CD4-positive, alpha-beta T cell treated with Interferon alpha-2 for 1 hour (primary cell): ENCODE measurements at regions not wholly inside any gene's neighbourhood (a gene's known extent, or its start where the extent isn't known, plus 50 kb on each side); places are given as distances from the start of the nearest gene placed in this dataset.

Experiments
- DNase-seq, 2 donors: peaks; one replicate each; pipeline ENCODE4 v3.0.0-alpha.2; 2020 to 2022

- DNase-seq: no peak
These were observed 625.3 kb downstream of the PLA2G4A start for GRCh38 chr1:187454010-187454409.

GRCh38 chr1:187456446-187456845 is 627.7 kb downstream of the PLA2G4A start:
- DNase-seq: no peak

GRCh38 chr1:187460093-187460492 is 631.3 kb downstream of the PLA2G4A start:
- no peak for DNase-seq

- no peak for DNase-seq
These were observed 635.6 kb downstream of the PLA2G4A start for GRCh38 chr1:187464320-187464719.

- DNase-seq: no peak
These were observed 636.7 kb downstream of the PLA2G4A start for GRCh38 chr1:187465441-187465840.

GRCh38 chr1:187469836-187470235 is 641.1 kb downstream of the PLA2G4A start:
- no peak for DNase-seq

- no peak for DNase-seq
These were observed 642.8 kb downstream of the PLA2G4A start for GRCh38 chr1:187471555-187471954.

- DNase-seq: no peak
These were observed 645.6 kb downstream of the PLA2G4A start for GRCh38 chr1:187474336-187474735.

- no peak for DNase-seq
These were observed 647.9 kb downstream of the PLA2G4A start for GRCh38 chr1:187476671-187477070.

- no peak for DNase-seq
These were observed 648.4 kb downstream of the PLA2G4A start for GRCh38 chr1:187477103-187477502.

- no peak for DNase-seq
These were observed 648.8 kb downstream of the PLA2G4A start for GRCh38 chr1:187477535-187477934.

- no peak for DNase-seq
These were observed 652.9 kb downstream of the PLA2G4A start for GRCh38 chr1:187481581-187482148.

GRCh38 chr1:187490266-187490665 is 661.5 kb downstream of the PLA2G4A start:
- DNase-seq: no peak

- no peak for DNase-seq
These were observed 662.5 kb downstream of the PLA2G4A start for GRCh38 chr1:187491082-187491720.

- no peak for DNase-seq
These were observed 669.3 kb downstream of the PLA2G4A start for GRCh38 chr1:187498028-187498427.

- no peak for DNase-seq
These were observed 676.0 kb downstream of the PLA2G4A start for GRCh38 chr1:187504779-187505178.

- no peak for DNase-seq
These were observed 680.3 kb downstream of the PLA2G4A start for GRCh38 chr1:187509091-187509490.

GRCh38 chr1:187513190-187513589 is 684.4 kb downstream of the PLA2G4A start:
- DNase-seq: no peak

- no peak for DNase-seq
These were observed 685.4 kb downstream of the PLA2G4A start for GRCh38 chr1:187514110-187514509.

GRCh38 chr1:187516874-187517273 is 688.1 kb downstream of the PLA2G4A start:
- no peak for DNase-seq

GRCh38 chr1:187517546-187517945 is 688.8 kb downstream of the PLA2G4A start:
- no peak for DNase-seq

- DNase-seq: no peak
These were observed 698.6 kb downstream of the PLA2G4A start for GRCh38 chr1:187527346-187527745.

GRCh38 chr1:187537936-187538335 is 709.2 kb downstream of the PLA2G4A start:
- no peak for DNase-seq

- no peak for DNase-seq
These were observed 720.8 kb downstream of the PLA2G4A start for GRCh38 chr1:187549540-187549939.

- DNase-seq: no peak
These were observed 722.3 kb downstream of the PLA2G4A start for GRCh38 chr1:187551061-187551460.
